Coronary artery (tissue), 2 donors: ENCODE measurements at regions not wholly inside any gene's neighbourhood (a gene's known extent, or its start where the extent isn't known, plus 50 kb on each side); places are given as distances from the start of the nearest gene placed in this dataset.

Experiments used
- DNase-seq: peaks from one replicate; pipeline ENCODE4 v3.0.0-alpha.2; 2017; ENCODE audit warnings: low spot score
- H3K27ac ChIP-seq, 2 donors: fragments of 200-600 bp; sonication (generic); one replicate each; pipeline ENCODE4 v1.5.1; 2016 to 2019
- H3K4me3 ChIP-seq: fragments of 200-600 bp; sonication (generic); 2 replicates; pipeline ENCODE4 v1.5.1; 2016; ENCODE audit warnings: mild to moderate bottlenecking, moderate library complexity
- TF ChIP-seq, protein P1 (sequence below): fragments of 200-600 bp; sonication (generic); IDR thresholded peaks from one replicate; pipeline ENCODE4 v1.5.1; 2019; ENCODE audit warnings: antibody characterized with exemption

DNA sequence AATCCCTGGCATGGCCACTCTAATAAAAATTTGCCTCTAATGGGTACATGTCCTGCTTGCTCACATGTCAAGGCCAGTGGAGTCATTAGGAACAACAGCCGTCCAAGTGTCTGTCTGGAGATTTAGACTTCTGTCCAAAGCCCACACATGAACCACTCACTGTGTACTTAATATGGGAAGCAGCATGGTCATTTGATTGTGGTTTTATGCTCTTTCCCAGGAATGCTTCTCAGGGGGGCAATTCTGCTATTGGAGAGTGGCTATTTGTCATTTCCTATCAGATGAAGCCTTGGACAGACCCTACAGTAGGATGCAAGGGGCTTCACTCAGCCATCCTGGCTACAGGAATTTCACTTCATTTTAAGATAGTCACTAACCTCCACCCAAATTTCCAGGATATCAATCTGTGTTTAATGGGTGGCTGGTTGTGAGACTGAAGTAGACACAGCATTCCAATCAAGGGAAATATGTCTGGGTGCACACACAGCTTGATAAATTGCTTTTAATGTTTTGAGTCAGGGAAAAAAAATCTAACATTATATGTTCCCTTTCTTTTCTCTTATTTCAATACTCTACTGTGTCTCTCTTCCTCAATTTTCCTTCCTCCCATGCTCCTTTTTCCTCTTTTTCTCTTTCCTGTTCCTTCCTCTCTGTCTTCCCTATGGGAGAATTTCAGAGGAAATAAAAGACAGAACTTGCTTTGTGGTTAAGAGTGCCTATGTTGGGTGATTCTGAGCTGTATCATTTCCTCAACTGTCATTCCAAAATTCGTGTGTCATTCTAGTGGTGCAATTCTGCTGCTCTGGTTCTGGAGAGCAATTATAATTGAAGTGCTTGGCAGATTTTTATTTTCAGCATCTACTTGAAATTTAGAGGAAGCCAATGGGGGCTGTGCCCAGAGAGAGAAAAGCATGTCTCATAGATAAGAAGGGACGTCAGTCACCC is 320.1 kb downstream of the OSR1 start:
- TF ChIP-seq, protein P1, sequence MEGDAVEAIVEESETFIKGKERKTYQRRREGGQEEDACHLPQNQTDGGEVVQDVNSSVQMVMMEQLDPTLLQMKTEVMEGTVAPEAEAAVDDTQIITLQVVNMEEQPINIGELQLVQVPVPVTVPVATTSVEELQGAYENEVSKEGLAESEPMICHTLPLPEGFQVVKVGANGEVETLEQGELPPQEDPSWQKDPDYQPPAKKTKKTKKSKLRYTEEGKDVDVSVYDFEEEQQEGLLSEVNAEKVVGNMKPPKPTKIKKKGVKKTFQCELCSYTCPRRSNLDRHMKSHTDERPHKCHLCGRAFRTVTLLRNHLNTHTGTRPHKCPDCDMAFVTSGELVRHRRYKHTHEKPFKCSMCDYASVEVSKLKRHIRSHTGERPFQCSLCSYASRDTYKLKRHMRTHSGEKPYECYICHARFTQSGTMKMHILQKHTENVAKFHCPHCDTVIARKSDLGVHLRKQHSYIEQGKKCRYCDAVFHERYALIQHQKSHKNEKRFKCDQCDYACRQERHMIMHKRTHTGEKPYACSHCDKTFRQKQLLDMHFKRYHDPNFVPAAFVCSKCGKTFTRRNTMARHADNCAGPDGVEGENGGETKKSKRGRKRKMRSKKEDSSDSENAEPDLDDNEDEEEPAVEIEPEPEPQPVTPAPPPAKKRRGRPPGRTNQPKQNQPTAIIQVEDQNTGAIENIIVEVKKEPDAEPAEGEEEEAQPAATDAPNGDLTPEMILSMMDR: no peak
- DNase-seq: no peak
- Histone ChIP-seq H3K27ac (peak overlapping the region in 1 of 2 donors; percentile 17), H3K4me3 (no peak overlapping the region)

DNA sequence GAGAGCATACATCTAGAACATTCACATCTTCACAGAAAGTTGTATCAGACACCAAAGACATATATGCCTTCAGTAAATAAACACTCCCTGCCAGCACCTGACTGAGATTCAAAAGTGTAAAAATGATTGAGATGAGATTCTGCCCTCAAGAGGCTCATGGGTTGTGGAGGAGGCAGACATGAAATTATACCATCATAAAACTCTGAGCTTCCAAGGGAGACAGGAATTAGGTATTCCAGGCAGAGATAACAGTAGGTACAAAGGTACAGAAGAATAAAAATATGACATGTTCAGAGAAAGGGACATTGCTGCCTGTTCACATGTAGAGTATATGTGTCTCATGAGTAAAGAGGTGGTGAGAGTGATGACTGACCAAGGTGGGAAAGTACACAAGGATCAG is 322.3 kb downstream of the OSR1 start:
- DNase-seq: no peak
- Histone ChIP-seq H3K27ac (no peak overlapping the region), H3K4me3 (no peak overlapping the region)
- TF ChIP-seq, protein P1: no peak

DNA sequence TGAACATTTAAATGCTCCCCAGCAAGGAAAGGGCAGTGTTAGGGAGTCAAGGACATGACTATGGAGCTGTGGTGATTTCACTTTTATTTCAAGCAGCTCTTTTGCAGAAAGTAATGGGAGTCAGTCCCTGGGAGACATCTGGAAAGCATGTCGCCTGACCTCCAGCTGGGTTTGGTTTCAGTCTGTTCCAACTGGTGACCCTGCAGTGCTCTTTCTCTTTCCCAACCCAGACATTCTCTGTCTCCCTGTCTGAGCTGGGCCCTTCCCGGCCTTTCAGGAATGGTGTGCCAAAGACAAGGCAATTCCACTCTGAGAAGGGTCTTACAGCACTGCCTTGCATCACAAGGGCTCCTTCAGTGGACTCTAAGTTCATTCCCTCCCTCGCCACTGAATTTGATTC is 323.2 kb downstream of the OSR1 start:
- no peak for DNase-seq
- no peak overlapping the region for H3K4me3 ChIP-seq
- TF ChIP-seq, protein P1: no peak
- H3K27ac ChIP-seq: no peak overlapping the region

DNA sequence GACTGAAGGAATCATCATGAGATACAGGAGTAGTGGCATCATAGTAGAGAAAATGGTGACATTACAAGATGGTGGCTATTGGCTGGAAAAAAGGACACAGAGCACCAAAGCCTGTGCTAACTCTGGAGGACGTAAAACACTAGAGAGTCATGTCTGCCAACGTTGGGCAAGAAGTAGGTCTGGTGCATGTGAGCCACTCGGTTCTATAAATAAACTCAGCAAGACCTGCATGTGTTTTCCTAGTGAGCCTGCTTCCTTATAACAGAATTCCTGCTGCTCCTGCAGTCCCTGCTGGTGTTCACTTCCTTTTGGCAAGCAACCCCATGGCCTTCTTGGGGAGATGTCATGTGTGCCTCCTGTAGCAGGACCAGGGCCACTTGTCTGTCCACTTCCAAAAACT is 325.2 kb downstream of the OSR1 start:
- DNase-seq: no peak
- Histone ChIP-seq H3K27ac (no peak overlapping the region), H3K4me3 (no peak overlapping the region)
- TF ChIP-seq, protein P1: no peak

DNA sequence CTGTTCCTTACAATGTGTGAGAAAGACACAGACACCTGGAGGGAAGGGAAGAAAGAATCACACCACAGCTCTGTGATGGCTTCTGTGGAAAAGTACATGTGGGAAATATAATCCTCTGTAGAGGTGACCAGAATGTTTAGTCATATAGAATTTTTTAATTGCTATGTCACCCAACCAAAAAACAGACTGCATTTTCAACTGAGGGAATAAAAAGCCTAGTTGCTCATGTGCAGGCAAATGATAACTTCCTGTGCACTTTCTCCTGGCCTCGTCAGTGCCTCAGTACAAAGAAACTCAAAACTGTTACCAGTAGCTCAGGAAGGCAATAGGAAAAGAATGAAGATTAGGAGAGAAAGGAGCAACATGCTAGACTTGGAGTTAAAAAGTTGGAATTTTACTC is 326.8 kb downstream of the OSR1 start:
- DNase-seq: no peak
- Histone ChIP-seq H3K4me3 (no peak overlapping the region), H3K27ac (no peak overlapping the region)
- TF ChIP-seq, protein P1: no peak

DNA sequence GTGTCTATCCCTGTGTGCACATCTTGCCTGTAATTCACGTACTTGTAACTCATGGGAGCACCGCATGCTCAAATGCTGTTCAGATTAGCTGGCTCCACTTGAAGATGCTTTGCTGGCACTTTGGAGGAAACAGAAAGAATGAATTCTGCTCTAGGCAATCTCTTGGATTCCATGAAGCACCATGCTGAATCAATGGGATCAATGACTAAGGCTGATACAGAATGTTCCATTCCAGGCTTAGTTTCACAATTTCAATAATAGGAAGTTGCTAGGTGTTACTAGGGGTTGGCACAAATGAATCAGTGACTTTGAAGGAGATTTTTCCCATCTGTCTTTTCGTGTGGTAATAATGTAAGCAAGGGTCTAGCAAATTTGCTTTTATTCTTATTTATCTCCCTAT is 328.8 kb downstream of the OSR1 start:
- TF ChIP-seq, protein P1: no peak
- no peak for DNase-seq
- Histone ChIP-seq H3K4me3 (no peak overlapping the region), H3K27ac (no peak overlapping the region)
